IMR-90 (cell line): ENCODE measurements at regions not wholly inside any gene's neighbourhood (a gene's known extent, or its start where the extent isn't known, plus 50 kb on each side); places are given as distances from the start of the nearest gene placed in this dataset.

Experiments used
- ATAC-seq: fragments of 200-7000 bp; cut with Tn5 transposase; 2 replicates; pipeline ENCODE4 v1.9.1; 2020; ENCODE audit warnings: low read depth, mild to moderate bottlenecking, moderate library complexity
- BruUV-seq: library from RNA; stranded (reverse); fragments of 400-500 nt; replicated peaks from 2 replicates; lab custom pipeline; 2021; lab: Mats Ljungman, UMichigan
- CTCF ChIA-PET: fragments of 300-600 bp; formaldehyde crosslinking; extraction: SDS; loops from one replicate; lab custom pipeline; 2021; ENCODE audit warnings: antibody characterized with exemption; lab: Yijun Ruan, JAX
- POLR2A ChIA-PET: fragments of 300-600 bp; sonication (Branson Sonifier 250); formaldehyde crosslinking; loops from one replicate; lab custom pipeline; 2022; ENCODE audit warnings: antibody characterized with exemption; ENCODE audit not compliant: unreplicated experiment; lab: Charles Lee
- DNase-seq: peaks from one replicate; pipeline ENCODE4 v3.0.0; 2013
- H2AFZ ChIP-seq: replicated peaks from 2 replicates; pipeline ENCODE3; 2013; ENCODE audit warnings: low read length, mild to moderate bottlenecking; ENCODE audit not compliant: poor library complexity
- H2AK5ac ChIP-seq: 2 replicates; pipeline ENCODE4 v1.6.1; 2013; ENCODE audit warnings: low read depth, low read length, inconsistent platforms
- H2AK9ac ChIP-seq: replicated peaks from 2 replicates; pipeline ENCODE3; 2013; ENCODE audit warnings: mild to moderate bottlenecking, low read depth, low read length, moderate library complexity; ENCODE audit not compliant: poor library complexity
- H2BK120ac ChIP-seq: 2 replicates; pipeline ENCODE4 v1.6.1; 2013; ENCODE audit warnings: low read depth, low read length, inconsistent platforms
- H2BK15ac ChIP-seq: 3 replicates; pipeline ENCODE4 v1.6.1; 2013; ENCODE audit warnings: low read depth, low read length, inconsistent platforms
- H2BK20ac ChIP-seq: 2 replicates; pipeline ENCODE4 v1.6.1; 2013; ENCODE audit warnings: low read depth, mild to moderate bottlenecking, inconsistent platforms, low read length, moderate library complexity
- H2BK5ac ChIP-seq: 2 replicates; pipeline ENCODE4 v1.6.1; 2013; ENCODE audit warnings: mild to moderate bottlenecking, low read depth, low read length, inconsistent platforms; ENCODE audit not compliant: poor library complexity, severe bottlenecking
- H3K14ac ChIP-seq: replicated peaks from 2 replicates; pipeline ENCODE4 v1.6.1; 2013; ENCODE audit warnings: low read depth, low read length, inconsistent platforms
- H3K18ac ChIP-seq: 2 replicates; pipeline ENCODE4 v1.6.1; 2013; ENCODE audit warnings: low read depth, low read length, control low read depth
- H3K23ac ChIP-seq: 2 replicates; pipeline ENCODE4 v1.6.1; 2013; ENCODE audit warnings: low read depth, low read length, inconsistent platforms
- H3K27ac ChIP-seq: 2 replicates; pipeline ENCODE4 v1.5.1; 2013; ENCODE audit warnings: mild to moderate bottlenecking, control low read depth, low read length; ENCODE audit not compliant: insufficient read depth
- H3K27me3 ChIP-seq: 2 replicates; pipeline ENCODE4 v1.6.1; 2013; ENCODE audit warnings: low read length; ENCODE audit not compliant: control insufficient read depth, insufficient read depth
- H3K36me3 ChIP-seq: 2 replicates; pipeline ENCODE4 v1.6.1; 2013; ENCODE audit warnings: low read length, mixed read lengths; ENCODE audit not compliant: control insufficient read depth, insufficient read depth
- H3K4ac ChIP-seq: 2 replicates; pipeline ENCODE4 v1.6.1; 2013; ENCODE audit warnings: low read depth, low read length, inconsistent platforms
- H3K4me1 ChIP-seq: 2 replicates; pipeline ENCODE4 v1.6.1; 2013; ENCODE audit warnings: low read length, mixed read lengths; ENCODE audit not compliant: control insufficient read depth, insufficient read depth
- H3K4me2 ChIP-seq: 2 replicates; pipeline ENCODE4 v1.6.1; 2013; ENCODE audit warnings: low read depth, mild to moderate bottlenecking, control low read depth, low read length, moderate library complexity
- H3K4me3 ChIP-seq: 2 replicates; pipeline ENCODE4 v1.5.1; 2013; ENCODE audit warnings: low read depth, mild to moderate bottlenecking, control low read depth, low read length, moderate library complexity; ENCODE audit not compliant: insufficient read depth
- H3K56ac ChIP-seq: 2 replicates; pipeline ENCODE4 v1.6.1; 2013; ENCODE audit warnings: low read length, inconsistent platforms; ENCODE audit not compliant: insufficient read depth; ENCODE audit errors: extremely low read depth
- H3K79me1 ChIP-seq, 2 experiments: 2 replicates each; pipeline ENCODE4 v1.6.1; 2013; ENCODE audit warnings: low read length in 2 of 2, inconsistent platforms in 1 of 2, low read depth in 1 of 2
- H3K9ac ChIP-seq: 2 replicates; pipeline ENCODE4 v1.6.1; 2013; ENCODE audit warnings: low read depth, low read length, control low read depth
- H3K9me1 ChIP-seq: 2 replicates; pipeline ENCODE4 v1.6.1; 2013; ENCODE audit warnings: low read length, inconsistent platforms; ENCODE audit not compliant: insufficient read depth
- H3K9me3 ChIP-seq: 2 replicates; pipeline ENCODE4 v1.6.1; 2013; ENCODE audit warnings: low read length; ENCODE audit not compliant: control insufficient read depth, insufficient read depth
- H4K20me1 ChIP-seq: 2 replicates; pipeline ENCODE4 v1.6.1; 2013; ENCODE audit warnings: low read length, inconsistent platforms; ENCODE audit not compliant: insufficient read depth
- H4K5ac ChIP-seq: 2 replicates; pipeline ENCODE4 v1.6.1; 2013; ENCODE audit warnings: mild to moderate bottlenecking, low read depth, low read length, control low read depth
- H4K8ac ChIP-seq, 2 experiments: 2 replicates each; pipeline ENCODE4 v1.6.1; 2013; ENCODE audit warnings: low read depth in 2 of 2, low read length in 2 of 2, control low read depth in 1 of 2, inconsistent platforms in 1 of 2
- H4K91ac ChIP-seq: 2 replicates; pipeline ENCODE4 v1.6.1; 2013; ENCODE audit warnings: low read depth, low read length, inconsistent platforms; ENCODE audit not compliant: insufficient read depth
- BHLHE40 ChIP-seq: fragments of 150-350 bp; IDR thresholded peaks from 2 replicates; pipeline ENCODE4 v1.6.1; 2016; ENCODE audit warnings: mild to moderate bottlenecking, low read depth, low read length
- CHD1 ChIP-seq: IDR thresholded peaks from 2 replicates; pipeline ENCODE4 v1.6.1; 2012; ENCODE audit warnings: low read depth, low read length, improper control_type of control experiment
- CTCF ChIP-seq: conservative IDR thresholded peaks from 2 replicates; pipeline ENCODE4 v1.5.1; 2012; ENCODE audit warnings: mild to moderate bottlenecking, low read depth, low read length, improper control_type of control experiment
- MAFK ChIP-seq: IDR thresholded peaks from 2 replicates; pipeline ENCODE4 v1.6.1; 2012; ENCODE audit warnings: low read depth, low read length, improper control_type of control experiment
- MAZ ChIP-seq: IDR thresholded peaks from 2 replicates; pipeline ENCODE4 v1.6.1; 2012; ENCODE audit warnings: low read depth, mild to moderate bottlenecking, low read length, improper control_type of control experiment, moderate library complexity, borderline replicate concordance
- MXI1 ChIP-seq: IDR thresholded peaks from 2 replicates; pipeline ENCODE4 v1.6.1; 2012; ENCODE audit warnings: low read depth, mild to moderate bottlenecking, low read length, moderate library complexity, borderline replicate concordance
- NFE2L2 ChIP-seq: fragments of 150-350 bp; IDR thresholded peaks from 2 replicates; pipeline ENCODE4 v1.6.1; 2016; ENCODE audit warnings: low read depth, mild to moderate bottlenecking, low read length
- POLR2A ChIP-seq: IDR thresholded peaks from 2 replicates; pipeline ENCODE4 v1.6.1; 2012; ENCODE audit warnings: mild to moderate bottlenecking, low read depth, low read length
- RAD21 ChIP-seq: IDR thresholded peaks from 2 replicates; pipeline ENCODE4 v1.6.1; 2012; ENCODE audit warnings: low read length, improper control_type of control experiment
- RCOR1 ChIP-seq: IDR thresholded peaks from 2 replicates; pipeline ENCODE4 v1.6.1; 2012; ENCODE audit warnings: mild to moderate bottlenecking, low read length, improper control_type of control experiment; ENCODE audit not compliant: insufficient replicate concordance
- WGBS, 2 experiments: methylation state at CpG; one replicate each; pipeline versions ENCODE4 v1.1.5 to v1.1.7; 2013; ENCODE audit warnings: missing lambda C conversion rate in 2 of 2; ENCODE audit not compliant: insufficient read length in 1 of 2; ENCODE audit errors: extremely low coverage in 2 of 2; 5-methylcytosine and 5-hydroxymethylcytosine counted together
- dilution Hi-C: fragments of 300-500 bp; cut with HindIII; formaldehyde crosslinking; loops from one replicate; pipeline ENCODE4 v1.14.3; 2018; ENCODE audit warnings: low sequenced_read_pairs; ENCODE audit not compliant: unreplicated experiment
- in situ Hi-C: fragments of 300-500 bp; cut with MboI; formaldehyde crosslinking; loops from 3 replicates; pipeline ENCODE4 v1.14.3; 2019; ENCODE audit warnings: low sequenced_read_pairs, inconsistent platforms, mixed read lengths
- intact Hi-C: fragments of 100-400 bp; cut with micrococcal nuclease; formaldehyde crosslinking; loops from 2 replicates; pipeline ENCODE4 v1.10.0; 2022
- TF ChIP-seq, protein P1 (sequence below): fragments of 150-350 bp; IDR thresholded peaks from 2 replicates; pipeline ENCODE4 v1.6.1; 2017; ENCODE audit warnings: mild to moderate bottlenecking, antibody characterized with exemption, low read length, low read depth

GRCh38 chr5:159820692-159821091 is 95.6 kb upstream of the ADRA1B start:
- Histone ChIP-seq H3K23ac (no peak overlapping the region), H3K9me3 (no peaks in the 10 kb centered on the region), H3K4me1 (peaks cover 7% of the 10 kb centered on the region; the same call in 1 of the 2 replicates), H2BK15ac (no peak overlapping the region), H2AFZ (no peak overlapping the region), H3K4me2 (no peak overlapping the region), H3K36me3 (no peaks in the 10 kb centered on the region), H3K9ac (no peak overlapping the region), H3K14ac (no peak overlapping the region), H3K18ac (no peak overlapping the region), H2BK120ac (no peak overlapping the region), H4K91ac (no peak overlapping the region), H3K56ac (no peak overlapping the region), H3K4ac (no peak overlapping the region), H4K5ac (no peak overlapping the region), H2BK20ac (no peak overlapping the region), H2BK5ac (no peak overlapping the region), H4K8ac (no peak overlapping the region), H3K27me3 (0 out of 2 replicates have a peak, but pooled peaks cover 2% of the 10 kb centered on the region), H2AK9ac (no peak overlapping the region), H3K4me3 (no peak overlapping the region), H3K79me1 (no peaks in the 10 kb centered on the region), H3K9me1 (peaks cover 7% of the 10 kb centered on the region; the same call in 1 of the 2 replicates), H3K27ac (no peak overlapping the region), H2AK5ac (no peak overlapping the region), H4K20me1 (no peaks in the 10 kb centered on the region)
- TF ChIP-seq CHD1, result no peak
- TF ChIP-seq, protein P1, sequence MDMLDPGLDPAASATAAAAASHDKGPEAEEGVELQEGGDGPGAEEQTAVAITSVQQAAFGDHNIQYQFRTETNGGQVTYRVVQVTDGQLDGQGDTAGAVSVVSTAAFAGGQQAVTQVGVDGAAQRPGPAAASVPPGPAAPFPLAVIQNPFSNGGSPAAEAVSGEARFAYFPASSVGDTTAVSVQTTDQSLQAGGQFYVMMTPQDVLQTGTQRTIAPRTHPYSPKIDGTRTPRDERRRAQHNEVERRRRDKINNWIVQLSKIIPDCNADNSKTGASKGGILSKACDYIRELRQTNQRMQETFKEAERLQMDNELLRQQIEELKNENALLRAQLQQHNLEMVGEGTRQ, result no peak
- TF ChIP-seq MXI1, result no peak
- no peak for TF ChIP-seq BHLHE40
- TF ChIP-seq RCOR1, result no peak
- no peak for TF ChIP-seq CTCF
- TF ChIP-seq MAFK, result no peak
- TF ChIP-seq RAD21, result no peak
- no peak for TF ChIP-seq MAZ
- no peak for TF ChIP-seq NFE2L2
- no peak for TF ChIP-seq POLR2A
- POLR2A ChIA-PET, result no interaction called here
- no TSS peak for BruUV-seq
- CTCF ChIA-PET, result interaction anchor here (0.6 kb wide), 1 partner anchor 41 kb away, joined by 3 read pairs; no protein-coding TSS in a partner anchor
- ATAC-seq (no peak), DNase-seq (no peak)
- intact Hi-C loops (no loop called here), dilution Hi-C loops (no loop called here), in situ Hi-C loops (no loop called here)
- WGBS, 2 experiments, result no CpG with 5 or more reads among the region's 3 CpGs
